ENCODE measurements at regions not wholly inside any gene's neighbourhood (a gene's known extent, or its start where the extent isn't known, plus 50 kb on each side); places are given as distances from the start of the nearest gene placed in this dataset.

DNA sequence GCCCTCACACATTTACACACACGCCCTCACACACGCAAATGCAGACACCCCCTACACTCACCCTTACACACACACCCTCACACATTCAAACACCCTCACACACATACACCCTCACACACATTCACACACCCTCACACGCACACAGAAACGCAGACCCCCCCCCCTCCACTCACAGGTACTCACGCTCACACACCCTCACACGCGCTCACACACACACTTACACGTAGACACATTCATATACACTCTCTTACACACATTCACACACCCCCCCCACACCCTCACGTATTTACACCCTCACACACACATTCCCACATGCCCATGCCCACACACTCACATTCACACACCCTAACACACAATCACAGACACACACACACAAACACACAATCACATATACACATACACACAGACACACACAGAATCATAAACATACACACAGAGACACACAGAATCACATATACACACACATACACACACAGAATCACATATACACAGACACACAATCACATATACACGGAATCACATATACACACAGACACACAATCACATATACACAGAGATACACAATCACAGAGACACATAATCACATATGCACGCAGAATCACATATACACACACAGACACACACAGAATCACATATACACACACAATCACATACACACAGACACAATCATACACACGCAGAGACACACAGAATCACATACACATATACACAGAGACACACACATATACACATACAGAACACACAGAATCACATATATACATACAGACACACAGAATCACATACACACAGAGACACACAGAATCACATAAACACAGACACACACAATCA lies 250.1 kb upstream of the RPL38 start:
- Histone ChIP-seq H3K27ac (ENCODE audit: low read length) (no peak overlapping the region), H3K9ac (ENCODE audit: low read depth, low read length) (no peak overlapping the region)

DNA sequence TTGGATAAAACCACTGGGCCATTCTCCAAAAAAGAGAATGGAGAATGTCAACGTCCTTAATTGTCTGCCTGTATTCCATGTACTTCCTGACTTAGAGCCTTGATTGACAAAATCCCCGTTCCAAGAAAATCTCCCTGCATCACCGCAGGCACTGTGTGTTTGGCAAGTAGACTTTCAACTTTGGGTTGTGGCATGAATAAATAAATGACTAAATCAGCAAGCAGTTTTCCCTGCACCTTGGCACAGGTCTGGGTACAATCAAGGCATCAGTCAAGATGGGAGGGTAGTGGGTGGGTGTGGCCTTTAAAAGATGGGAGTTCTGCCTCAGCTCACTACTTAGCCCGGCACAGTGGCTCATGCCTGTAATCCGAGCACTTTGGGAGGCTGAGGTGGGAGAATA lies 248.5 kb upstream of the RPL38 start:
- no peaks in the 10 kb centered on the region for H3K9me3 ChIP-seq (ENCODE audit: insufficient read depth, low read depth, low read length)
- no peak overlapping the region for H3K27ac ChIP-seq (ENCODE audit: low read length)
- no peaks in the 10 kb centered on the region for H3K36me3 ChIP-seq (ENCODE audit: insufficient read depth, low read depth, low read length)
- H3K27me3 ChIP-seq (ENCODE audit: insufficient read depth, low read length), result peaks cover 43% of the 10 kb centered on the region
- H3K4me1 ChIP-seq (ENCODE audit: insufficient read depth, low read length), result peaks cover 8% of the 10 kb centered on the region; the same call in 1 of the 2 replicates
- H3K4me3 ChIP-seq (ENCODE audit: low read length), result no peak overlapping the region
- H3K9ac ChIP-seq (ENCODE audit: low read depth, low read length), result no peak overlapping the region

More for the DNA sequence above, 250.1 kb upstream of the RPL38 start:
- peak overlapping the region; percentile 66 for H3K4me3 ChIP-seq (ENCODE audit: low read length)
- peaks cover 55% of the 10 kb centered on the region for H3K27me3 ChIP-seq (ENCODE audit: insufficient read depth, low read length)
- H3K4me1 ChIP-seq (ENCODE audit: insufficient read depth, low read length), result peaks cover 8% of the 10 kb centered on the region; the same call in 1 of the 2 replicates
- no peaks in the 10 kb centered on the region for H3K9me3 ChIP-seq (ENCODE audit: insufficient read depth, low read depth, low read length)
- H3K36me3 ChIP-seq (ENCODE audit: insufficient read depth, low read depth, low read length), result no peaks in the 10 kb centered on the region

DNA sequence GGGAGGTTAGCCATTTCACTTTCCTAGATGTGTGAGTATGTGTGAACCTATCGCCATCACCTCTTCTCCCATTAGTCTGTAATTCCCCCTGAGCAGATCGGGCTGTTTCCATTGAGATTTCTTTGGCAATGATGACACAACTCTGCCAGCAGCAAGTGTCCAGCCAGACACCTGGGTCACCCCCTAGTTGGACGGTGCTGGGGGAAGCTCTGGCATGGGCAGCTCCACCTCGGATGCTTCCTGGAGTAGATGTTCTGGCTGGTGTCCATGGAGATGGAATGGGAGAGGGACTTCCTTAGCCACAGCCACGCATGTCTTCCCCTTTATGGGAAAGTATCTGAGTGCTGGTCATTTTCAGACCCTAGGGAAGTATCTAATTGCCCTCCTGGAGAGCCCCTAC lies 247.9 kb upstream of the RPL38 start:
- H3K4me3 ChIP-seq (ENCODE audit: low read length), result no peak overlapping the region
- H3K27ac ChIP-seq (ENCODE audit: low read length), result no peak overlapping the region
- peaks cover 8% of the 10 kb centered on the region; the same call in 1 of the 2 replicates for H3K4me1 ChIP-seq (ENCODE audit: insufficient read depth, low read length)
- no peak overlapping the region for H3K9ac ChIP-seq (ENCODE audit: low read depth, low read length)
- peaks cover 2% of the 10 kb centered on the region; the same call in 1 of the 2 replicates for H3K9me3 ChIP-seq (ENCODE audit: insufficient read depth, low read depth, low read length)
- H3K27me3 ChIP-seq (ENCODE audit: insufficient read depth, low read length), result peaks cover 36% of the 10 kb centered on the region
- no peaks in the 10 kb centered on the region for H3K36me3 ChIP-seq (ENCODE audit: insufficient read depth, low read depth, low read length)

DNA sequence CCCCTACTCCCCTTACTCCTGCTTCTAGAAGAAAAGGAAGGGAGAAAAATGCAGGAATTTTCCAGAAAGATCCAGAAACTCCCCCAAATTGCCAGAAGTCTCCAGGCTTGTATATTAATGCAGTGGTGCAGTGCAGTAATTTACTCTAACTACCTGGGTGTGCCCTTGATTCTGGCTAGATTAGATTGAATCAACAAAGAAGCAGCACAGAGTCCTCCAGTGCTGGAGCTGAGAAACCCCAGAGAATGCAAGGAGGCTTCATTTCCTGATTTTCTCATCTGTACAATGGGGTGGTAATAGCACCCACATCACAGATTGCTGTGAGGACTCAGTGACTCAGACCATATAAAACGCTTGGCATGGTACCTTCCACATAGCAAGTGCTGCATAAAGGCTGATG lies 247.3 kb upstream of the RPL38 start:
- Histone ChIP-seq H3K27ac (ENCODE audit: low read length) (no peak overlapping the region), H3K27me3 (ENCODE audit: insufficient read depth, low read length) (peaks cover 30% of the 10 kb centered on the region), H3K9ac (ENCODE audit: low read depth, low read length) (no peak overlapping the region), H3K4me1 (ENCODE audit: insufficient read depth, low read length) (peaks cover 8% of the 10 kb centered on the region; the same call in 1 of the 2 replicates), H3K36me3 (ENCODE audit: insufficient read depth, low read depth, low read length) (no peaks in the 10 kb centered on the region), H3K4me3 (ENCODE audit: low read length) (no peak overlapping the region), H3K9me3 (ENCODE audit: insufficient read depth, low read depth, low read length) (peaks cover 8% of the 10 kb centered on the region; the same call in 1 of the 2 replicates)

DNA sequence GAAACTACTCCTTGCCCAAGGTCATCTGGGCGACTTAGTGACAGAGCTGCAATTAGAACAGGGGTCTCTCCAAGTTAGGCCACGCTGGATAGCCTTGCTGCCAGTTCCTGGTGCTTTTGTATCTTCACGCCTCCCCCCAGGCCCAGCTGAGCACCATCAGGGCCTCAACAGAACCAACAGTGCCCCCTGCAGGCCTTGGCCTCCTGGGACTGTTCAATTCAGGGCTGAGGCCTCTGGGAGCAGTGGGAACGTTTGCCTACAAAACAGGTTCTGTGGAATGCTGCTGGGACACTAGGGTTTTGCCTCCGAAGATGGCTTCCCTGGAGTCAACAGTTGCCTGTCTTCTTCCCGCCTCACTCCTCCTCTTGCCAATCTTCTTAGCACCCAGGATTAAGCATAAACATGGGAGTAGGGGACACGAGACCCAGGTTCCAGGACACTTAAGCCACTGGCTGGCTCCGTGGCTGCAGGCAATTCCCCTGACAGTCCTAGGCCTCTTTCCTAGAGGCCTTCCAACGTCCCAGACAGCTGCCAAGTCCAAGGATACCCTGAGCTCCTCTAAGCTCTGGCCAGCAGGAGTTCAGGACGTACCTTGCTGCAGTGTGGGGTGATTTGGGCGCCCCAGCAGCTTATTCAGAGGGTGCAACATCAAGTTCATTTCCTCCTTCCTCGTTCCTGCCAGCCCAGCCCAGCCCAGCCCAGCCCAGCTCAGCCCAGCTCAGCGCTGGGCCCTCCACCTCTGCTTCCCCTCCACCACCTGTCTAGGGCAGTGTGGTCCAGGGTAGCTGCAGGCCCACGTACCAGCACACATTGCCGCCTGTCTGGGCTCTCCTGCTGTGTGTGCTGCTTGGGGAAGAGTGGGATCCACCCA lies 246.6 kb upstream of the RPL38 start:
- H3K27me3 ChIP-seq (ENCODE audit: insufficient read depth, low read length), result peaks cover 24% of the 10 kb centered on the region
- no peak overlapping the region for H3K27ac ChIP-seq (ENCODE audit: low read length)
- H3K9me3 ChIP-seq (ENCODE audit: insufficient read depth, low read depth, low read length), result peaks cover 13% of the 10 kb centered on the region; the same call in 1 of the 2 replicates
- H3K4me3 ChIP-seq (ENCODE audit: low read length), result no peak overlapping the region
- H3K36me3 ChIP-seq (ENCODE audit: insufficient read depth, low read depth, low read length), result no peaks in the 10 kb centered on the region
- H3K4me1 ChIP-seq (ENCODE audit: insufficient read depth, low read length), result peaks cover 4% of the 10 kb centered on the region; the same call in 1 of the 2 replicates
- H3K9ac ChIP-seq (ENCODE audit: low read depth, low read length), result no peak overlapping the region

DNA sequence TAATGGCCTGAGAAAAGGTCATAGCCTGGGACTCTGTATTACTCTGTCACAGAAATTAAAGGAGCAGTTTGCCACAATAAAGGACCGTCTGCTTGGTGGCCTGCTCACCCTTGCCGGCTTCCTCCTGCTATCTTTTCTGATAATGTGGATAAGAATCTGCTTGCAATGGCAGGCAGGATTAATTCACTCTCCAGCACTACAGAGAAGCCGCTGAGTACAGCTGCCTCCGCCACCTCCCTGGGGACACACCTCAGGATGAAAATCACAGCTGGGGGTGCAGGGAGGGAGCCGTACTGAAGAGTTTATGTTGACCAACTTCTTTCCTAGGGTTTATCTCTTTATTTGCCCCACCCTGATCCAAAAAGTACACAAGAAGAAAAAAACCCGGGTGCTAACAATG lies 245.9 kb upstream of the RPL38 start:
- Histone ChIP-seq H3K36me3 (ENCODE audit: insufficient read depth, low read depth, low read length) (no peaks in the 10 kb centered on the region), H3K9ac (ENCODE audit: low read depth, low read length) (no peak overlapping the region), H3K9me3 (ENCODE audit: insufficient read depth, low read depth, low read length) (peaks cover 13% of the 10 kb centered on the region; the same call in 1 of the 2 replicates), H3K4me1 (ENCODE audit: insufficient read depth, low read length) (no peaks in the 10 kb centered on the region), H3K27ac (ENCODE audit: low read length) (no peak overlapping the region), H3K4me3 (ENCODE audit: low read length) (no peak overlapping the region), H3K27me3 (ENCODE audit: insufficient read depth, low read length) (peaks cover 16% of the 10 kb centered on the region)

DNA sequence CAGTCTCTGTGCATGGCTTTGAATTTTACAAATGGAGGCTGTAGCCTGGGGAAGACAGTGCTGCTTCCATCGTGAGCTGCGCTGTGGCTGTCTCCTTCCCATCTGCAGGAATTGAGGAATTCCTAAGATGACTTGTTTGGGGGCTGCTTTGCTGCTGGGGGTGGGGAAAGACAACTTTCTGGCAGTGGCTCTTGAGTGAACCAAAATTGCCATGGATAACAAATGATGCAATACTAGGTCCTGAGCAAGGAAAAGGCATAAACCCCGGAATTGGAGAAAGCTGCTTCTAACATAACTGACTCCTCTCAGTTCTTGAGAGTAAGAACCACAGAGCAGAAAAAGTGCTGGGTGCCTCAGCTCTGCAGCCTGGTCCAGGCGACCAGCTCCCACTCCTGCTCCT lies 245.0 kb upstream of the RPL38 start:
- H3K9me3 ChIP-seq (ENCODE audit: insufficient read depth, low read depth, low read length), result peaks cover 13% of the 10 kb centered on the region; the same call in 1 of the 2 replicates
- H3K9ac ChIP-seq (ENCODE audit: low read depth, low read length), result no peak overlapping the region
- H3K27ac ChIP-seq (ENCODE audit: low read length), result no peak overlapping the region
- no peak overlapping the region for H3K4me3 ChIP-seq (ENCODE audit: low read length)
- no peaks in the 10 kb centered on the region for H3K4me1 ChIP-seq (ENCODE audit: insufficient read depth, low read length)
- peaks cover 8% of the 10 kb centered on the region for H3K27me3 ChIP-seq (ENCODE audit: insufficient read depth, low read length)
- no peaks in the 10 kb centered on the region for H3K36me3 ChIP-seq (ENCODE audit: insufficient read depth, low read depth, low read length)

DNA sequence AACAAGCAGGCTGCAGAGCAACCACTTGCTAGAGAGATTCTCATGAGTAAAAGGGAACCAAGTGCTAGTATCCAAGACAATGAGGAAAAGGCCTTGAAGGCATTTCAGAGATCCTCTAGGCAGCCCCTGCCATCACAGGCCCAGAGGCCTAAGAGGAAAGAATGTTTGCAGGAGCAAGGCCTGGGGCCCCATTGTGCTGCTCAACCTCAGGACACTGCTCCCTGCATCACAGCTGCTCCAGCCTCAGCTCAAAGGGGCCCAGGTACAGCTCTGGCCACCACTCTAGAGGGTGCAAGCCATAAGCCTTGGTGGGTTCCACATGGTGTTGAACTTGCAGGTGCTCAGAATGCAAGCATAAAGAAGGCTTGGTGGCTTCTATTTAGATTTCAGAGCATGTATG lies 243.0 kb upstream of the RPL38 start:
- Histone ChIP-seq H3K9ac (ENCODE audit: low read depth, low read length) (no peak overlapping the region), H3K9me3 (ENCODE audit: insufficient read depth, low read depth, low read length) (peaks cover 13% of the 10 kb centered on the region; the same call in 1 of the 2 replicates), H3K36me3 (ENCODE audit: insufficient read depth, low read depth, low read length) (no peaks in the 10 kb centered on the region), H3K27me3 (ENCODE audit: insufficient read depth, low read length) (no peaks in the 10 kb centered on the region), H3K4me3 (ENCODE audit: low read length) (no peak overlapping the region), H3K4me1 (ENCODE audit: insufficient read depth, low read length) (no peaks in the 10 kb centered on the region), H3K27ac (ENCODE audit: low read length) (no peak overlapping the region)

DNA sequence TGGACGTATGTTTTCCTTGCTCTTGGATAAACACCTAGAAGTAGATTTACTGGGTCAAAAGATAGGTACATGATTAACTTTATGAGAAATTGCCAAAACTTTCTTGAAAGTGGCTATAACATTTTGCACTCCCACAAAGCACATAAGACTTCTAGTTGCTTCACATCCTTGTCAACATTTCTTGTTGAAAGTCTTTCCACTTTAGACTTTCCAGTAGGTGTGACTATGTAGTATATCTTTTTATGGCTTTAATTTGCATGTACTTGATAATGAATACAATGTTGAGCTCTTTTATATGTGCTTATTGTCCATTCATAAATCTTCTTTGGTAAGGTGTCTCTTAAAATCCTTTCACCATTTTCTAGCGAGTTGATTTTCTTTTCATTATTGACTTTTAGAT lies 241.2 kb upstream of the RPL38 start:
- Histone ChIP-seq H3K36me3 (ENCODE audit: insufficient read depth, low read depth, low read length) (no peaks in the 10 kb centered on the region), H3K27ac (ENCODE audit: low read length) (no peak overlapping the region), H3K9me3 (ENCODE audit: insufficient read depth, low read depth, low read length) (peaks cover 13% of the 10 kb centered on the region; the same call in 1 of the 2 replicates), H3K4me3 (ENCODE audit: low read length) (no peak overlapping the region), H3K27me3 (ENCODE audit: insufficient read depth, low read length) (no peaks in the 10 kb centered on the region), H3K4me1 (ENCODE audit: insufficient read depth, low read length) (no peaks in the 10 kb centered on the region), H3K9ac (ENCODE audit: low read depth, low read length) (no peak overlapping the region)

DNA sequence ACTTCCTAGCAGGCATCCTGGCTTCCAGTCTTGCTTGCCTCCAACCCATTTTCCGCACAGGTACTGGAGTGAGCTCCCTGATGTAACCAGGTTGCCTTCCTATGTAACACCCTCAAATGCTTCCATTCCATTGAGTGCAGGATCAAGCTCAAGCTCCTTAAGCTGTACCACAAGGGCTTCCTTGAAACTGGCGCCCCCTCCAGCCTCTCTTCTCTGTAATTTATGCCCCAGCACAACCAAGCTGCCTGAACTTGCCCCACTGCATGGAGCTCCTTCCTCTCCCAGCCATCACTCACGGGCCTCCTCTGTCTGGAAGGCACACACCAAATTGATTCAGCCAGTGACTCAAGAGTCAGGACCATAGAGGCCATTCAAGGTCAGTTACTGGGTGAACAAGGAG lies 234.8 kb upstream of the RPL38 start:
- Histone ChIP-seq H3K4me3 (ENCODE audit: low read length) (no peak overlapping the region), H3K9me3 (ENCODE audit: insufficient read depth, low read depth, low read length) (no peaks in the 10 kb centered on the region), H3K27ac (ENCODE audit: low read length) (no peak overlapping the region), H3K9ac (ENCODE audit: low read depth, low read length) (no peak overlapping the region), H3K4me1 (ENCODE audit: insufficient read depth, low read length) (no peaks in the 10 kb centered on the region), H3K36me3 (ENCODE audit: insufficient read depth, low read depth, low read length) (no peaks in the 10 kb centered on the region), H3K27me3 (ENCODE audit: insufficient read depth, low read length) (no peaks in the 10 kb centered on the region; the same call in 1 of the 2 replicates)

DNA sequence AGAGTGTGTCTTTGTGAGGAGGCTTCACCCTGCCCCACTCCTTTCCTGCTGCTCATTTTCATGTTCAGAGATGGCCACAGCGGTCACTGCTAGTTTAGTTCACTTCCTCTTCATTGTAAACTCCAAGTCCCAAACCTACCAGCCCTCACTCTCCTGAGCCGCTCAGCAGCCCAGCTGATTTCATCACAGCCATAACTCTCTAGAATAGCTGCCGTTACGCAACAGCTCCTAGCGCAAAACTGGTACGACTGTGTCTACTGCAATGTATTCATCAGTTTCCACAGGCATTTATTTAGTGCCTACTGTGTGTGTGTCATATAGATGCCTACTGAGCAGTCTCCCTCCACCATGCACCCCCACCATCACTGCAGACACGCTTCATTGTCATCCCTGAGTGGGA lies 233.5 kb upstream of the RPL38 start:
- Histone ChIP-seq H3K27ac (ENCODE audit: low read length) (no peak overlapping the region), H3K4me3 (ENCODE audit: low read length) (no peak overlapping the region), H3K9ac (ENCODE audit: low read depth, low read length) (no peak overlapping the region), H3K36me3 (ENCODE audit: insufficient read depth, low read depth, low read length) (no peaks in the 10 kb centered on the region), H3K4me1 (ENCODE audit: insufficient read depth, low read length) (peaks cover 8% of the 10 kb centered on the region; the same call in 1 of the 2 replicates), H3K9me3 (ENCODE audit: insufficient read depth, low read depth, low read length) (no peaks in the 10 kb centered on the region), H3K27me3 (ENCODE audit: insufficient read depth, low read length) (no peaks in the 10 kb centered on the region; the same call in 1 of the 2 replicates)

All from iPS-20b (cell line).